ENCODE measurements at regions not wholly inside any gene's neighbourhood (a gene's known extent, or its start where the extent isn't known, plus 50 kb on each side); places are given as distances from the start of the nearest gene placed in this dataset.

GRCh38 chr4:77225022-77225421, 68.0 kb downstream of the CCNG2 start:
- TF ChIP-seq CTCF (IDR thresholded peaks at IDR 0.05; ENCODE audit: poor library complexity, severe bottlenecking): no peak
- no peak for TF ChIP-seq POLR2AphosphoS5 (IDR thresholded peaks at IDR 0.05)
- no peak for TF ChIP-seq TAF1 (IDR thresholded peaks at IDR 0.05; ENCODE audit: low read depth)
- no peak for TF ChIP-seq EZH2 (IDR thresholded peaks at IDR 0.05; ENCODE audit: borderline replicate concordance, insufficient read depth, low read length, poor library complexity, severe bottlenecking)
- TF ChIP-seq SMC3 (conservative IDR thresholded peaks at IDR 0.05; ENCODE audit: poor library complexity): no peak
- TF ChIP-seq RAD21 (conservative IDR thresholded peaks at IDR 0.05): no peak
- TF ChIP-seq EP300 (conservative IDR thresholded peaks at IDR 0.05; ENCODE audit: poor library complexity, severe bottlenecking): no peak
- TF ChIP-seq REST (IDR thresholded peaks at IDR 0.05; ENCODE audit: borderline replicate concordance): no peak
- TF ChIP-seq MXI1 (conservative IDR thresholded peaks at IDR 0.05; ENCODE audit: poor library complexity, severe bottlenecking): no peak

Data from neural cell (in vitro differentiated cells).